Adrenal gland (tissue), 5 donors: ENCODE measurements at regions not wholly inside any gene's neighbourhood (a gene's known extent, or its start where the extent isn't known, plus 50 kb on each side); places are given as distances from the start of the nearest gene placed in this dataset.

Source experiments
- CTCF ChIP-seq, 6 experiments: fragments of 450-650 bp in 4 of 6; fragments of 200-600 bp in 2 of 6; sonication (generic) in 1 of 6; IDR thresholded peaks; 1 replicate in 5 of 6; 2 replicates in 1 of 6; pipeline versions ENCODE4 v1.5.1 to v1.8.0; 2016 to 2021; ENCODE audit warnings: antibody characterized with exemption in 6 of 6, mild to moderate bottlenecking in 2 of 6, moderate library complexity in 1 of 6
- POLR2A ChIP-seq, 2 donors: fragments of 450-650 bp; IDR thresholded peaks; one replicate each; pipeline ENCODE4 v1.6.1; 2017; ENCODE audit warnings: antibody characterized with exemption in 2 of 2, mild to moderate bottlenecking in 2 of 2, moderate library complexity in 1 of 2
- donor health status: DM: no; HTN: no; CAD: no.

GRCh38 chr5:25399878-25400480 is 755.2 kb upstream of the CDH10 start:
- TF ChIP-seq CTCF (IDR thresholded peaks at IDR 0.05) (no peak), POLR2A (IDR thresholded peaks at IDR 0.05) (no peak)
